ENCODE measurements at regions not wholly inside any gene's neighbourhood (a gene's known extent, or its start where the extent isn't known, plus 50 kb on each side); places are given as distances from the start of the nearest gene placed in this dataset.

DNA sequence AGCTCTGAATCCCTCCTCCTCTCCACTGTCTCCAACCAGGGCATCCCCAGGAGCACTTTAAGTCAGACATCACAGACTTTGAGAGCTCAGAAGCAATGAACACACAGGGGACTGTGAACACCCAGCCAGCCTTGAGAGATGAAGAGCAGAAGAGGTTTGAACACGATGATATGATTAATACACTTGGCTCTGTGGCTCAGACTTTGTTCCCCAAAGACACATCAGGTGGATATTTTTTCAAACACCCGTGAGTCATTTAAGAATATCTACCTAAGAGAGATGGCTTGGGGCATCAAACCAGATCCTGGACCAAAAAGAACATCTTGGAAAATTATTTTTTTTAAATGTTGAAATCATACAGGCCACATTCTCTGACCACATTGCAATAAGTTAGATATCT lies 134.9 kb upstream of the OTOS start:
- Histone ChIP-seq H3K27ac (ENCODE audit: insufficient read depth, low read length) (no peak overlapping the region), H3K18ac (ENCODE audit: low read depth, low read length) (no peak overlapping the region), H3K9ac (ENCODE audit: low read depth, low read length) (no peak overlapping the region), H4K20me1 (ENCODE audit: insufficient read depth, low read length) (no peaks in the 10 kb centered on the region), H4K8ac (ENCODE audit: low read depth in 2 of 2, low read length in 2 of 2) (no peak overlapping the region), H3K4ac (ENCODE audit: low read depth, low read length) (no peak overlapping the region), H3K23ac (ENCODE audit: low read depth, low read length) (no peak overlapping the region), H3K9me3 (ENCODE audit: control insufficient read depth, insufficient read depth, low read length) (peaks cover 11% of the 10 kb centered on the region; the same call in 1 of the 2 replicates), H3K14ac (replicated peaks; ENCODE audit: low read depth, low read length) (no peak overlapping the region), H3K79me1 (ENCODE audit: low read depth in 1 of 2, low read length in 2 of 2) (no peaks in the 10 kb centered on the region), H2AK9ac (replicated peaks; ENCODE audit: low read depth, low read length, poor library complexity) (no peak overlapping the region), H2BK120ac (ENCODE audit: low read depth, low read length) (no peak overlapping the region), H2BK15ac (ENCODE audit: low read depth, low read length) (no peak overlapping the region), H2BK5ac (ENCODE audit: low read depth, low read length, poor library complexity, severe bottlenecking) (no peak overlapping the region), H3K9me1 (ENCODE audit: insufficient read depth, low read length) (peaks cover 15% of the 10 kb centered on the region), H2AK5ac (ENCODE audit: low read depth, low read length) (no peak overlapping the region), H2AFZ (replicated peaks; ENCODE audit: low read length, poor library complexity) (no peak overlapping the region), H3K56ac (ENCODE audit: extremely low read depth, insufficient read depth, low read length) (no peak overlapping the region), H4K5ac (ENCODE audit: low read depth, low read length) (no peak overlapping the region), H2BK20ac (ENCODE audit: low read depth, low read length) (no peak overlapping the region), H3K4me3 (ENCODE audit: insufficient read depth, low read depth, low read length) (no peak overlapping the region), H3K4me1 (ENCODE audit: control insufficient read depth, insufficient read depth, low read length) (peaks cover 11% of the 10 kb centered on the region), H4K91ac (ENCODE audit: insufficient read depth, low read depth, low read length) (no peak overlapping the region), H3K27me3 (ENCODE audit: control insufficient read depth, insufficient read depth, low read length) (peaks cover 13% of the 10 kb centered on the region), H3K36me3 (ENCODE audit: control insufficient read depth, insufficient read depth, low read length) (no peaks in the 10 kb centered on the region), H3K4me2 (ENCODE audit: low read depth, low read length) (no peak overlapping the region)
- CTCF ChIA-PET = no interaction called here
- in situ Hi-C loops (cut with MboI; ENCODE audit: low sequenced_read_pairs) (no loop called here), intact Hi-C loops (cut with micrococcal nuclease) (no loop called here), dilution Hi-C loops (cut with HindIII; ENCODE audit: low sequenced_read_pairs, unreplicated experiment) (no loop called here)
- TF ChIP-seq MXI1 (IDR thresholded peaks at IDR 0.05; ENCODE audit: borderline replicate concordance, low read depth, low read length) (no peak), FOS (IDR thresholded peaks at IDR 0.05; ENCODE audit: low read depth, low read length) (no peak), CEBPB (IDR thresholded peaks at IDR 0.05; ENCODE audit: low read depth, low read length) (no peak), BHLHE40 (IDR thresholded peaks at IDR 0.05; ENCODE audit: low read depth, low read length) (no peak), NFE2L2 (IDR thresholded peaks at IDR 0.05; ENCODE audit: low read depth, low read length) (no peak)
- TF ChIP-seq, protein P1, sequence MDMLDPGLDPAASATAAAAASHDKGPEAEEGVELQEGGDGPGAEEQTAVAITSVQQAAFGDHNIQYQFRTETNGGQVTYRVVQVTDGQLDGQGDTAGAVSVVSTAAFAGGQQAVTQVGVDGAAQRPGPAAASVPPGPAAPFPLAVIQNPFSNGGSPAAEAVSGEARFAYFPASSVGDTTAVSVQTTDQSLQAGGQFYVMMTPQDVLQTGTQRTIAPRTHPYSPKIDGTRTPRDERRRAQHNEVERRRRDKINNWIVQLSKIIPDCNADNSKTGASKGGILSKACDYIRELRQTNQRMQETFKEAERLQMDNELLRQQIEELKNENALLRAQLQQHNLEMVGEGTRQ (IDR thresholded peaks at IDR 0.05; ENCODE audit: low read depth, low read length) = no peak
- TF ChIP-seq, protein P2, sequence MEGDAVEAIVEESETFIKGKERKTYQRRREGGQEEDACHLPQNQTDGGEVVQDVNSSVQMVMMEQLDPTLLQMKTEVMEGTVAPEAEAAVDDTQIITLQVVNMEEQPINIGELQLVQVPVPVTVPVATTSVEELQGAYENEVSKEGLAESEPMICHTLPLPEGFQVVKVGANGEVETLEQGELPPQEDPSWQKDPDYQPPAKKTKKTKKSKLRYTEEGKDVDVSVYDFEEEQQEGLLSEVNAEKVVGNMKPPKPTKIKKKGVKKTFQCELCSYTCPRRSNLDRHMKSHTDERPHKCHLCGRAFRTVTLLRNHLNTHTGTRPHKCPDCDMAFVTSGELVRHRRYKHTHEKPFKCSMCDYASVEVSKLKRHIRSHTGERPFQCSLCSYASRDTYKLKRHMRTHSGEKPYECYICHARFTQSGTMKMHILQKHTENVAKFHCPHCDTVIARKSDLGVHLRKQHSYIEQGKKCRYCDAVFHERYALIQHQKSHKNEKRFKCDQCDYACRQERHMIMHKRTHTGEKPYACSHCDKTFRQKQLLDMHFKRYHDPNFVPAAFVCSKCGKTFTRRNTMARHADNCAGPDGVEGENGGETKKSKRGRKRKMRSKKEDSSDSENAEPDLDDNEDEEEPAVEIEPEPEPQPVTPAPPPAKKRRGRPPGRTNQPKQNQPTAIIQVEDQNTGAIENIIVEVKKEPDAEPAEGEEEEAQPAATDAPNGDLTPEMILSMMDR (conservative IDR thresholded peaks at IDR 0.05; ENCODE audit: low read depth, low read length) = no peak
- TF ChIP-seq, protein P3, sequence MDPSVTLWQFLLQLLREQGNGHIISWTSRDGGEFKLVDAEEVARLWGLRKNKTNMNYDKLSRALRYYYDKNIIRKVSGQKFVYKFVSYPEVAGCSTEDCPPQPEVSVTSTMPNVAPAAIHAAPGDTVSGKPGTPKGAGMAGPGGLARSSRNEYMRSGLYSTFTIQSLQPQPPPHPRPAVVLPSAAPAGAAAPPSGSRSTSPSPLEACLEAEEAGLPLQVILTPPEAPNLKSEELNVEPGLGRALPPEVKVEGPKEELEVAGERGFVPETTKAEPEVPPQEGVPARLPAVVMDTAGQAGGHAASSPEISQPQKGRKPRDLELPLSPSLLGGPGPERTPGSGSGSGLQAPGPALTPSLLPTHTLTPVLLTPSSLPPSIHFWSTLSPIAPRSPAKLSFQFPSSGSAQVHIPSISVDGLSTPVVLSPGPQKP (IDR thresholded peaks at IDR 0.05; ENCODE audit: borderline replicate concordance, low read depth, low read length) = no peak
- ATAC-seq (ENCODE audit: low read depth) (no peak), DNase-seq (no peak)
- BruUV-seq (replicated peaks) = no TSS peak
- WGBS, 2 experiments (ENCODE audit: extremely low coverage in 2 of 2, insufficient read length in 1 of 2) = no CpG with 5 or more reads among the region's 2 CpGs
- POLR2A ChIA-PET (ENCODE audit: unreplicated experiment) = no interaction called here

Data from IMR-90 (cell line).